VCaP (cell line): ENCODE measurements at regions not wholly inside any gene's neighbourhood (a gene's known extent, or its start where the extent isn't known, plus 50 kb on each side); places are given as distances from the start of the nearest gene placed in this dataset.
"Not testable (repeated sequence)": the region's sequence is repeated elsewhere in the genome, so short reads cannot be mapped to it uniquely, and the experiment has no call there.

Source experiments
- H3K27ac ChIP-seq: fragments of 450-650 bp; 2 replicates; pipeline ENCODE4 v1.5.1; 2017
- TF ChIP-seq, protein P1 (sequence below): fragments of 450-650 bp; conservative IDR thresholded peaks from 2 replicates; pipeline ENCODE4 v1.5.1; 2017; ENCODE audit warnings: mild to moderate bottlenecking, moderate library complexity

DNA sequence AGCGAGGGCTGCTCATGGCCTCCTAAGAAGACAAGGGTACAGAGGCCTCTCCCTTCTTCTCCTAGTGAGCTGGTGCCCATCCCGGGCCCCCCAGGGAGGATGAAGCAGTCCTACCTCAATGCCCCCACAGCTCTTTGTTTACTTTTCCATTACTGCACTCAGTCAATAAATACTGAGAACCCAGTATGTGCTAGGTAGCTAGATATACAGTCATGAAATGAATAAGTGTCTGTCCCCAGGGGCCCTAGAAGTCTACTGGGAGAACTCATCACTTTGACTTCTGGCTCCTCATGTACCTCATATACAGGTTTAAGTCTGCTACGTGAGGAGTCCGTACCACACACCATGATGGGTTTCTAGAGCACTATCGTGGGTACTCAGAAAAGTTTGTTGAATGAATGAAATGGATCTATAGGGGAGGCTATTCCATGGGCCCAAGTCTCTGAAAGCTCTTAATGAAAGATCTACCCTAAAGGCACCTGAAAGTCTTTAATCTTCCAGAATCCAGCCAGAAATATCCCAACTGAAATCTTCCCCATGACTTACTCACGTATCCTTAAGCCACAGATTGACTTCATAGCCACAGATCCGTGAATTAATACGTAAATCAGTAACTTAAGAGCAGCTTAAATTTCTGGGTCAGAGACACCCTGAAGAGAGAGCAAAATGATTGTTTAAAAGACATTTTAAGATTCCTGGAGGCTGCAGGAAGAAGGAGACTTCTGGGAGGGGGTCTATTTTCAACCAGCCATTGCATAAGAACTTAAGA, 51.6 kb upstream of the POMP start:
- TF ChIP-seq, protein P1, sequence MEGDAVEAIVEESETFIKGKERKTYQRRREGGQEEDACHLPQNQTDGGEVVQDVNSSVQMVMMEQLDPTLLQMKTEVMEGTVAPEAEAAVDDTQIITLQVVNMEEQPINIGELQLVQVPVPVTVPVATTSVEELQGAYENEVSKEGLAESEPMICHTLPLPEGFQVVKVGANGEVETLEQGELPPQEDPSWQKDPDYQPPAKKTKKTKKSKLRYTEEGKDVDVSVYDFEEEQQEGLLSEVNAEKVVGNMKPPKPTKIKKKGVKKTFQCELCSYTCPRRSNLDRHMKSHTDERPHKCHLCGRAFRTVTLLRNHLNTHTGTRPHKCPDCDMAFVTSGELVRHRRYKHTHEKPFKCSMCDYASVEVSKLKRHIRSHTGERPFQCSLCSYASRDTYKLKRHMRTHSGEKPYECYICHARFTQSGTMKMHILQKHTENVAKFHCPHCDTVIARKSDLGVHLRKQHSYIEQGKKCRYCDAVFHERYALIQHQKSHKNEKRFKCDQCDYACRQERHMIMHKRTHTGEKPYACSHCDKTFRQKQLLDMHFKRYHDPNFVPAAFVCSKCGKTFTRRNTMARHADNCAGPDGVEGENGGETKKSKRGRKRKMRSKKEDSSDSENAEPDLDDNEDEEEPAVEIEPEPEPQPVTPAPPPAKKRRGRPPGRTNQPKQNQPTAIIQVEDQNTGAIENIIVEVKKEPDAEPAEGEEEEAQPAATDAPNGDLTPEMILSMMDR: no peak
- H3K27ac ChIP-seq: no peak overlapping the region

DNA sequence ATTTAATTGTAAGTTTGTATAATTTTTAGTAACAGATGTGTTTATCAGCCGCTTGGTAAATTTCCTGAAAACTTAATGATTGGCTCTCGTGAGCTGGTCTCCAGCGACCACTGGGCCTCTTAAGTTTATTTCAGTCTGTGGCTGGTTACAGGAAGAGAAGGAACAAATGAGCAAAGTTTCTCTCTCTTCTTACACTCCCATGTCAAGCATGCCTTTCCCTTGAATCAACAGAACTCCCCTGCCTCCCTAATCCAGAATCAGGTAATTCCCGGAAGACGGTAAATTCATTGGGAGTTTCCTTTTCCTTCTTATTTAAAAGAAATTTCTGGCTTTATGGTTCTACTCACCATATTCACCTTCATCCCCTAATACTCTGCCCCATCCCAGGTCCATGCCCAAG, 52.5 kb upstream of the POMP start:
- TF ChIP-seq, protein P1: no peak
- H3K27ac ChIP-seq: no peak overlapping the region

DNA sequence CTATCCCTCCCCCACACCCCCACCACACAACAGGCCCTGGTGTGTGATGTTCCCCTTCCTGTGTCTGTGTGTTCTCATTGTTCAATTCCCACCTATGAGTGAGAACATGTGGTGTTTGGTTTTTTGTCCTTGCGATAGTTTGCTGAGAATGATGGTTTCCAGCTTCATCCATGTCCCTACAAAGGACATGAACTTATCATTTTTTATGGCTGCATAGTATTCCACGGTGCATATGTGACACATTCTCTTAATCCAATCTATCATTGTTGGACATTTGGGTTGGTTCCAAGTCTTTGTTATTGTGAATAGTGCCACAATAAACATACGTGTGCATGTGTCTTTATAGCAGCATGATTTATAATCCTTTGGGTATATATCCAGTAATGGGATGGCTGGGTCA, 53.8 kb upstream of the POMP start:
- not testable (repeated sequence) for H3K27ac ChIP-seq

DNA sequence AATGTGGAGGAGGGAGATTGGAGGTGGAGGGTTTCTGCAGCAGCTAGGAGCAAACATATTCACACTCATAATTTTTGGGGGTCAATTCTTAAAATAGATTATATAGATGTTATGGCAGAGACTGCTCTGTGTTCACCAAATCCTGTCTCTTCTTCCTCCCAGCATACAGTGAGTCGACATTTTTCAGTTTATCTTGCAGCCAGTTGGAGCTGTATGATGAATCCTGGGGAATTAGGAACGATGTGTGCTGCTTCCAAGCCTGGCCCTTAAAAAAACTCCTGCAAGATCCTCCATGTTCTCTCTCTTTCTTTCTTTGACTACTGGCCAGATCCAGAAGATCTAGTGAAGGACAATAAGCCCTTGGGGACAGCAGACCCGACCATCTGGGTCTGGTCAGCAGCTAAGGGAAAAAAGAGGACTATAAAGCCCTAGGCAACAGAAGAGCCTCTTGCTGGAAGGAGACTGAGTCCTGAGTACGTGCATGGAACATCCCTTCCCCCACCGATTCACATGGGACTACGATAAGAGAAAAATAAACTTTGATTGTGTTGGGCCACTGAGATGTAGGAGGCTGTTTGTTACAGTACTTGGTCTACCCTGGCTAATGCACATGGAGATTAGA, 55.8 kb upstream of the POMP start:
- no peak overlapping the region for H3K27ac ChIP-seq
- TF ChIP-seq, protein P1: no peak

DNA sequence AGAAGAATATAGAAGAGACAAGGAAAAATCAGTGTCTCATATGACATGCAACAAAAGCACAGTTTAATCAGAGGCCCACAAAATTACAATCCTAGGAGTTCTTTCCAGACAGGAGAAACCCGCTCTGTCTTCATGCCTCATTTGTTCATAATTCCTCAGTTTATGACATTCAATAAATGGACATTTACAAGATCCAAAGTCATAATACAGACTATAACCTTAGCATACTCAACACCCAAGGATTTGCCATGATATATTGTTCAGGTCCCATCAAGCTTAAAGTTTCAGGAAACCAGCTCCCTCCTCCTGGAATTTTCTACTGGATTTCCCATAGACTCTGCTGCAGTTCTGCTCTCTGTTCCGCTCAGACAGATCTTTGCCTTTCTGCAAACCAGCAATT, 56.4 kb upstream of the POMP start:
- TF ChIP-seq, protein P1: no peak
- H3K27ac ChIP-seq: no peak overlapping the region

DNA sequence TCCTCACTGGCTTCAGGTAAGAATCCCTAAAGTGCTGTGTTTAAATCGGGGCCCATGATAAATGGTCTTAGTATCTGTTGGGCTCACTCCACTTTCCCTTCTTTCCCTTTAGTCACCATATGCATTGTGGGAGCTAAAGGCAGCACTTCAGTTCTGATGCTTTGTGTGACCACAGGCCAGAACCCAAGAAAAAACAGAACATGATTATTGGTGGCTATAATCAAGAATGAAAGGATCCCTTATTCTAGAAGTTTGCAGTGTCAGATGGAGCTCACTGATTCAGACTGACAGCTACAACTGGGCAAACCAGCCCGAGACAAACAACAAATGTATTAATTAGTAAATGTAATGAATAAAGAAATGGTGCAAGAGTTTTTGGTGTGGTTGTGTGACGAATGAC, 57.3 kb upstream of the POMP start:
- TF ChIP-seq, protein P1: no peak
- no peak overlapping the region for H3K27ac ChIP-seq

DNA sequence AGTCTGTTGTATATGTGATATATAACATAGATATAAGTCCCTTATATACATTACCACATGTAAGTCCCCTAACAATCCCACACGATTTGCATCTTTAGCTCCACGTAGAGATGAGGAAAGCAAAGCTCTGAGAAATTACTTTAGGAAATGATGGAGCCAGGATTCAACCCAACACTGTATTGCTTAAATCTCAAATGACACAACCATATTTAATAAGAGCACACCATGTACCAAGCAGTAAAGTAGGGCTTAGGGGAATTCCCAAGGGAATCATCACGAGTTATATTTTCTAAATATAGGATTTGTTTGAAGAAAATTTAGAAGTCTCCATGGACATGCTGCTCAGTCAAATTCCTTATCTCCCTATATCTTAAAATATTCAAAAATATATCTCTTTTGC, 61.3 kb upstream of the POMP start:
- TF ChIP-seq, protein P1: no peak
- no peak overlapping the region for H3K27ac ChIP-seq

DNA sequence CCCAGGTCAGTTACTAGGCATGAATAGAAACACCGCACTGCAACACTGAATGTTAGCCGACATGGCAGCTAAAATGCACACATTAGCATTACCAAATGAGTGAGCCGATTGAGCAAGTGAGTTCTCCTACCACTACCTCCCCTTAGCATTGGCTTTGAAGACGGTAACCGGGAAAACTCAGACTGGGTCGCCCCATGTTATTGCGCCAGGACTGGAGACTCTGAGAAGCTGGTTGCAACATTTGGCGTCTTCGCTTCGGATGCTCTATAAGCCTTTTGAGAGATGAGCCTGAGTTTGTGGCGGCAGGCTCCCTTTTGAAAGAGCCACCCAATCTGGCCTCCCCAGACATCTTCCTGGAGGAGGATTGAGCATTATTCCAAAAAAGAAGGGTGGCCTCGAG, 68.5 kb upstream of the POMP start:
- TF ChIP-seq, protein P1: no peak

More for the DNA sequence above, 68.5 kb upstream of the POMP start:
- no peak overlapping the region for H3K27ac ChIP-seq
